GM06990 (cell line): ENCODE measurements at regions not wholly inside any gene's neighbourhood (a gene's known extent, or its start where the extent isn't known, plus 50 kb on each side); places are given as distances from the start of the nearest gene placed in this dataset.

ENCODE experiments used
- DNase-seq: peaks from one replicate; pipeline ENCODE4 v3.0.0-alpha.2; 2011; ENCODE audit not compliant: insufficient read length; ENCODE audit errors: extremely low read depth
- H3K27me3 ChIP-seq: replicated peaks from 2 replicates; pipeline ENCODE4 v1.6.0; 2011; ENCODE audit warnings: low read length; ENCODE audit not compliant: control insufficient read depth, insufficient read depth
- H3K36me3 ChIP-seq: 2 replicates; pipeline ENCODE4 v1.5.1; 2011; ENCODE audit warnings: low read length; ENCODE audit not compliant: control insufficient read depth, insufficient read depth
- H3K4me3 ChIP-seq: replicated peaks from 2 replicates; pipeline ENCODE4 v1.5.1; 2011; ENCODE audit warnings: low read depth, mild to moderate bottlenecking, control low read depth, low read length
- TF ChIP-seq, protein P1 (sequence below): IDR thresholded peaks from 2 replicates; pipeline ENCODE4 v1.5.1; 2011; ENCODE audit warnings: low read length, control low read depth, mild to moderate bottlenecking, inconsistent platforms; ENCODE audit not compliant: insufficient read depth, poor library complexity, severe bottlenecking

DNA sequence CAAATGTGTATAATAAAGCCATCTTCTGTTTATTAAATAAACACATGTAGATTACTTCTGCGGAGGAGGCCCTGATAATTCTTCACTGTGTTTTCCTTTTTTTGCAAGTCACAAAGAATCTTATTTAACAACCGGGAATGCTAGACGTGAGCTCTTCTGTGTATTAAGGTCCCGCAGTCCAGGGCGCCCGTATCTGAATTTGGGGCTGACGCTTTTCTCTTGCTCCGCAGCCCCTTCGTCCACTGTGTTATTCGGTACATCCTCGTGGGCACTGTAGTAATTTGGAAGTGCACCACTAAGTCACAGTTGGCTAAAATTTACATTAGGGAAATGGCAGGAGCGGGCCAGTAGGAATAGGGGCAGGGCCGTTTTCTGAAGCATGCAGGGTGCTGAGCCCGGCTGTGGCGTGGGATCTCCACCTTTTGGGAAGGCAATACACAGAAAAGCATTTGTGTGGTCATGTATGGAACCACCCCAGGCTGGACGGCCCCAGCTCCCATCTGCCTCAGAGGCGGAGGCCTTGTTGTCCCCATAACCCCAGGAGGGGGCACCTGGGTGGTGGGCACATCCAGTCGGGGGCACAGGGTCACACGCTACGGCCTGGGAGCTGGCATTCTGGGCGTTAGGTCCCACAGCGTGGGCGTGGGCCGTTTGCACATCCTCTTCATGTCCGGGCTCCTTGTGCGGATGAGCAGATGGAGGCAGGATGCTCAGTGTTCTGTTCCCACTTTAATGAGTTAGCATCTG is 258.7 kb upstream of the IRX4 start:
- TF ChIP-seq, protein P1, sequence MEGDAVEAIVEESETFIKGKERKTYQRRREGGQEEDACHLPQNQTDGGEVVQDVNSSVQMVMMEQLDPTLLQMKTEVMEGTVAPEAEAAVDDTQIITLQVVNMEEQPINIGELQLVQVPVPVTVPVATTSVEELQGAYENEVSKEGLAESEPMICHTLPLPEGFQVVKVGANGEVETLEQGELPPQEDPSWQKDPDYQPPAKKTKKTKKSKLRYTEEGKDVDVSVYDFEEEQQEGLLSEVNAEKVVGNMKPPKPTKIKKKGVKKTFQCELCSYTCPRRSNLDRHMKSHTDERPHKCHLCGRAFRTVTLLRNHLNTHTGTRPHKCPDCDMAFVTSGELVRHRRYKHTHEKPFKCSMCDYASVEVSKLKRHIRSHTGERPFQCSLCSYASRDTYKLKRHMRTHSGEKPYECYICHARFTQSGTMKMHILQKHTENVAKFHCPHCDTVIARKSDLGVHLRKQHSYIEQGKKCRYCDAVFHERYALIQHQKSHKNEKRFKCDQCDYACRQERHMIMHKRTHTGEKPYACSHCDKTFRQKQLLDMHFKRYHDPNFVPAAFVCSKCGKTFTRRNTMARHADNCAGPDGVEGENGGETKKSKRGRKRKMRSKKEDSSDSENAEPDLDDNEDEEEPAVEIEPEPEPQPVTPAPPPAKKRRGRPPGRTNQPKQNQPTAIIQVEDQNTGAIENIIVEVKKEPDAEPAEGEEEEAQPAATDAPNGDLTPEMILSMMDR, result no peak
- Histone ChIP-seq H3K4me3 (no peak overlapping the region), H3K27me3 (no peaks in the 10 kb centered on the region), H3K36me3 (no peaks in the 10 kb centered on the region)
- DNase-seq, result no peak

DNA sequence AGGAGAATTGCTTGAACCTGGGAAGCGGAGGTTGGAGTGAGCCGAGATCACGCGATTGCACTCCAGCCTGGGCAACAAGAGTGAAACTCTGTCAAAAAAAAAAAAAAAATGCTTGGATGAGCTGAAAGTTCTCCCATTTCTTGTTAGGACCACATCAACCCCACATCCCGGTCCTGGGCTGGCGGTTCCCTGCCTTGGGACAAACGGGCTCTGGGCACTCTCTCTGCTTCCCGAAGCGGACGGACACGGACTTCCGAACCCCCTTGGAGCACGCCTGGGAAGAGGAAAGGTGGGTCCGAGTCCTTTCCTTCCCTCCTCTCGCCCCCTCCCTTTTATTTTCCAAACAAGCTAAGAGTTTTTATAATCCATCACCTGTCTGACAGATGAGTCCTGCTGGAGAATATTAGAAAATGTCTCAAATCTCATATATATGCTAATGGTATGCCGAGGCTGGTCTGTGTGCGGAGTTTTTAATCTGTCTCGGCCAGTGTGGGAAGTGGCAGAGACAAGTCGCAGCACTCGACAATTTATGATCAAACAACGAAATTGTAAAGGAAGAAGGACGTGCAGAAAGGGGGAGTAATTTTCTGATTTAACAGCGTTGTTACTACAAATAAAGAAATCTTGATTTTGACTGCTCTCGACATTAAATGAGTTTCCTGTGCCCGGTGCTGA is 257.9 kb upstream of the IRX4 start:
- no peak overlapping the region for H3K4me3 ChIP-seq
- DNase-seq, result no peak
- TF ChIP-seq, protein P1, result no peak
- no peaks in the 10 kb centered on the region for H3K36me3 ChIP-seq
- H3K27me3 ChIP-seq, result no peaks in the 10 kb centered on the region

DNA sequence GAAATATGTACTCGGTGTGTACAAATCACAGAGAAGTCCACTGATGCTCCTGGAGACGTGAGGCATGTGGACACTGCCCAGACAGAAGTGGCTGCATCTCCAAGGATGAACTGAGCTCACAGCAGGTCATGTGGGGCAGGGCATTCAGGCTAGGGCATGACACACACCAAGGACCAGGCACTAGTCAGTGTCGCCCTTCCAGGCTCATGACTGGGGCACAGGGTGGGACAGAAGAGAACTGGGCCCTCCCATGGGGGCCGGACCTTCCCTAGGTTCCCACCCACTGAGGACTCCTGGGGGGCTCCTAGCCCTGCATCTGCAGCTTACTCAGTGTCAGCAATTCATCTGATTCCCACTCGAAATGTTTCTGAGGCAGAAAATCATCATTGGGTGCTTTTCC is 256.8 kb upstream of the IRX4 start:
- Histone ChIP-seq H3K36me3 (no peaks in the 10 kb centered on the region), H3K27me3 (no peaks in the 10 kb centered on the region), H3K4me3 (no peak overlapping the region)
- no peak for DNase-seq
- TF ChIP-seq, protein P1, result no peak

DNA sequence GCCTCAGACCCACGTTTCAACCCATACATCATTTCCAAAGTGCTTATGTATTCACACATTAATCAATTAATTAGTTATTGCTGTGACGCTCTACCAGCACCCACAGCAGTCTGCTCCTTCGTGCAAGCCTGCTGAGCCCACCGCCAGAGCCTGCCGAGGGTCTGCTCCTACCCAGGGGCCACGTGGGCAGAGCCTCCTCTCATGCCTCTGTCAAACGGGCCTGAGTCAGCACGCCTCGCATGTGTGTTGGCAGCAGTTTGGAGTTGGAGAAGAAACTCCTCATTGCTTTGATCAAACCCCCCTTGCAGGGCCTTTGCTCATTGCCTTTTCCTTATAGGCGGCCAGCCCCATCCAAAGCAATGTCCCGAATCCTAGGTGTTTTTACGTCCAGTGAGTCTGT is 256.2 kb upstream of the IRX4 start:
- Histone ChIP-seq H3K27me3 (no peaks in the 10 kb centered on the region), H3K36me3 (no peaks in the 10 kb centered on the region), H3K4me3 (no peak overlapping the region)
- TF ChIP-seq, protein P1, result no peak
- DNase-seq, result no peak

DNA sequence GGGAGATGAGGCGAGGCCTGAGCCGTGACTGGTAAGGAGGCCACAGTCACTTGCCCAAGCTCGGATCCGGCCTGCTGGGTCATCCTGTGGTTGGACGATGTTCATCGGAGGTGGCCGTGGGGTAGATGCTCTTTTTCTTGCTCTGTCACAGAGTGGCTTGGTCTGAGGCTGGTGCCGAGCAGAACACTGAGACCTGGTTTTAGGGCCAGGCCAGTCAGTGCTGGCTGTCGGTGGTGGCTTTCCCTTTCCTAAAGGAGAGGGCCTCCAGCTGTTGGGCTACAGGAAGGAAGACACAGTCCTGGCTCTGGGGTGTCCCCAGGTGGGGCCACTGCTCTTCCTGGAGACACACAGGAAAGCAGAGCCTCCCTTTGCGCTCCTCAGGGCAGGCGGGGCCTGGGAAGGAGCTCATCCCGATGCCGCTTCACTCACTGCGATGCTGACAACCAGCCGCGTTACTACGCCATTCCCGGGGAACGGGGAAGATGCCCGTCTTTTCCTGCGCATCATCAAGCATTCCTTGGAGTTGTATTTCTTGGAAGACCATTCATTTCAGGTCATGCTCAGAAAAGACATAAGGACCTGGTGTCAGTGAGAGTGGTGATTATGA is 254.8 kb upstream of the IRX4 start:
- TF ChIP-seq, protein P1, result no peak
- Histone ChIP-seq H3K36me3 (no peaks in the 10 kb centered on the region), H3K27me3 (no peaks in the 10 kb centered on the region), H3K4me3 (no peak overlapping the region)
- DNase-seq, result no peak
